ENCODE measurements at regions not wholly inside any gene's neighbourhood (a gene's known extent, or its start where the extent isn't known, plus 50 kb on each side); places are given as distances from the start of the nearest gene placed in this dataset.

DNA sequence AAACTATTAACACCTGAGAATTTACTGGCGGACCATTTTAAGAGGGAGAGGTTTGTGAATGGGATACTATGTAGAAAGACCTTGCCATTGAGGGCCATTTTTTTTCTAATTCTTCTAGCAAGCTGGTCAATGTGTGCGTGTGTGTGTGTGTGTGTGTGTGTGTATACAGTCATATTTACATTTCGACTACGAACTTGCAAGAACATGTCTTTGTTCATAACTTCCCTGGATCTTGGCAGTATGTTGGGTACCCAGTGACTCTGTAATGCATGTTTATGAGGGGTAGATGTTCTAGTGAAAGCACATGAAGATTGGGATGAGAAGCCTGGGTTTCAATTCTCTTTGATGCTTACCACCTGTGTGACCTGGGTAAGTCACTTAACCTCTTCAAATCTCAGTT lies 133.6 kb downstream of the UBE2E3 start:
- Mint-ChIP-seq H3K27ac (no peak overlapping the region), H3K36me3 (ENCODE audit: low read depth) (no peaks in the 10 kb centered on the region), H3K4me1 (no peaks in the 10 kb centered on the region), H3K27me3 (no peaks in the 10 kb centered on the region), H3K9me3 (no peaks in the 10 kb centered on the region), H3K4me3 (no peak overlapping the region)
- DNase-seq (no peak), ATAC-seq (ENCODE audit: low read depth) (no peak)
- TF ChIP-seq, protein P1, sequence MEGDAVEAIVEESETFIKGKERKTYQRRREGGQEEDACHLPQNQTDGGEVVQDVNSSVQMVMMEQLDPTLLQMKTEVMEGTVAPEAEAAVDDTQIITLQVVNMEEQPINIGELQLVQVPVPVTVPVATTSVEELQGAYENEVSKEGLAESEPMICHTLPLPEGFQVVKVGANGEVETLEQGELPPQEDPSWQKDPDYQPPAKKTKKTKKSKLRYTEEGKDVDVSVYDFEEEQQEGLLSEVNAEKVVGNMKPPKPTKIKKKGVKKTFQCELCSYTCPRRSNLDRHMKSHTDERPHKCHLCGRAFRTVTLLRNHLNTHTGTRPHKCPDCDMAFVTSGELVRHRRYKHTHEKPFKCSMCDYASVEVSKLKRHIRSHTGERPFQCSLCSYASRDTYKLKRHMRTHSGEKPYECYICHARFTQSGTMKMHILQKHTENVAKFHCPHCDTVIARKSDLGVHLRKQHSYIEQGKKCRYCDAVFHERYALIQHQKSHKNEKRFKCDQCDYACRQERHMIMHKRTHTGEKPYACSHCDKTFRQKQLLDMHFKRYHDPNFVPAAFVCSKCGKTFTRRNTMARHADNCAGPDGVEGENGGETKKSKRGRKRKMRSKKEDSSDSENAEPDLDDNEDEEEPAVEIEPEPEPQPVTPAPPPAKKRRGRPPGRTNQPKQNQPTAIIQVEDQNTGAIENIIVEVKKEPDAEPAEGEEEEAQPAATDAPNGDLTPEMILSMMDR (IDR thresholded peaks at IDR 0.05), result no peak
- ChIA-PET POLR2A (no interaction called here), CTCF (no interaction called here)
- intact Hi-C loops (cut with micrococcal nuclease), result no loop called here

DNA sequence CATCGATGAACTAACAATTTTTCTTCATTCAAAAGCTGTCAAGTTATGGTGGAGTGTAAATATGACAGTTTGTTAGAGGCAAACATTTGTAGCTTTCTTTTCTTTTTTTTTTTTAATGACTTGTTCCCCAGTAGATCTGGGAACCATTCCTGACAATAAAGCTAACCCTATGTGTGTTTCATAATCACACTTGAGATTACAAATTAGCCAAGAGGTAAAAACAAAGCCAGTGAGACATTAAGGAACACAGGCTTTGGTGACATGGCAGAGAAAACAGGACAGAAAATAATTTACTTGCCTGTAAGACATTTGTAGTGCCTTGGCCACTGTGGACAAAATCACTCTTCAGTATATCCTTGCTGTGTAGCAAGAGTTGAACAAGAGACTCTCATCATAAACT lies 135.9 kb downstream of the UBE2E3 start:
- TF ChIP-seq, protein P1 (IDR thresholded peaks at IDR 0.05), result no peak
- no peak for ATAC-seq (ENCODE audit: low read depth)
- H3K9me3 Mint-ChIP-seq, result no peaks in the 10 kb centered on the region
- no peaks in the 10 kb centered on the region for H3K4me1 Mint-ChIP-seq
- ChIA-PET POLR2A (no interaction called here), CTCF (no interaction called here)
- no peak overlapping the region for H3K27ac Mint-ChIP-seq
- no peak overlapping the region for H3K4me3 Mint-ChIP-seq
- intact Hi-C loops (cut with micrococcal nuclease), result no loop called here
- H3K36me3 Mint-ChIP-seq (ENCODE audit: low read depth), result no peaks in the 10 kb centered on the region
- H3K27me3 Mint-ChIP-seq, result no peaks in the 10 kb centered on the region
- DNase-seq, result no peak

DNA sequence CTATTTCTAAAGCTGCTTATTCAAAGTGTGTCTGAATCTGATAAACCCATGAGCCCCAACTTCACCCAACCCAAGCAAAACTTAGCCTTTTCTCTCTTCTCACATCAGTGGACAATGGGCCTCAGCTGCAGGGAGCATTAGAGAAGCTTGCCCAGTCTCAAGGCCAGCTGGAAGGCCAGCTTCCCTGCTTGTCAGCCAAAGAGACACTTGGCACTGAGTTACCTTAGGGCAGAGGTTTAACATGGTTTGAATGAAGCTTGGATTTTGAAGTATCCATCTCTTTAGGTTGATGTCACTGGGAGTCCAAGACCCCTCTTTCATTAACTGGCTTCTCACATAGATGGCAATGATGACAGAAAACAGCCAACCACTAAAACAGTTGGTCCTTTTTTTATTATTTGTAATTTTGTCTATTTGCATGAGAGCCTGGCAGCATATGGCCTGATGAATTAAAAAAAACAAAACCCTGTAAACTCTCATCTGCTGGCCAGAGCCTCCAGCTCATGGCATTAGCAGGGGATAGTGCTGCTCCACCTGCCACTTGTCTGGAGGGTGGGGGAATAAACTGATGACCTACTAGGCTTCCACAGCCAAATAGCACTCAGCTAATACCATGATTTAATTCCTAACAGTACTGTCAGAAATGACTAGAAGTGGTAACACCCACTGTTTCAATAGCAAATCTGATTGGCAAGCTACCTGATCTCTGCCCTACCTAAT lies 137.0 kb downstream of the UBE2E3 start:
- DNase-seq (no peak), ATAC-seq (ENCODE audit: low read depth) (no peak)
- intact Hi-C loops (cut with micrococcal nuclease), result no loop called here
- Mint-ChIP-seq H3K4me1 (no peaks in the 10 kb centered on the region), H3K4me3 (no peak overlapping the region), H3K9me3 (no peaks in the 10 kb centered on the region), H3K36me3 (ENCODE audit: low read depth) (no peaks in the 10 kb centered on the region), H3K27ac (no peak overlapping the region), H3K27me3 (no peaks in the 10 kb centered on the region)
- TF ChIP-seq, protein P1 (IDR thresholded peaks at IDR 0.05), result no peak
- POLR2A ChIA-PET, result no interaction called here
- CTCF ChIA-PET, result no interaction called here

DNA sequence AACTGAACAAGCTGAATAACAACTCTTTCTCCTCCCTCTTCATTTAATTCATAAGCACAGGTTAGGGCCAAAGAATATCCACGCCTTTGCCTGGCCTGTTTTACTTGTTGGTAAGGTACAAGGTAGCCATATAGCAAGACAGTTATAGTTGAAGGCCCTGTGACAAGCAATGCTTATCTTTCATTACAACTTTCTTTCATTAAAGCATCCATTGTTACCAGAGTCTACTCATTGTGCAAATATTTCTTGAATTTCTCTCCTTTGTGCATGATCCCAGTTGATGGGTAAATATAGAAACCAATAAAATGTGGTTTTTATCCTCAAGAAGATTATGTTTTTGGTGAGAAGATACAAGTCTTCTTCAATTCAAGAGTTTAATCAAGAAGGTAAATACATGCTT lies 140.2 kb downstream of the UBE2E3 start:
- CTCF ChIA-PET, result no interaction called here
- DNase-seq (no peak), ATAC-seq (ENCODE audit: low read depth) (no peak)
- no peak overlapping the region for H3K27ac Mint-ChIP-seq
- H3K27me3 Mint-ChIP-seq, result no peaks in the 10 kb centered on the region
- POLR2A ChIA-PET, result no interaction called here
- H3K9me3 Mint-ChIP-seq, result no peaks in the 10 kb centered on the region
- H3K36me3 Mint-ChIP-seq (ENCODE audit: low read depth), result no peaks in the 10 kb centered on the region
- peaks cover 8% of the 10 kb centered on the region for H3K4me1 Mint-ChIP-seq
- H3K4me3 Mint-ChIP-seq, result no peak overlapping the region
- TF ChIP-seq, protein P1 (IDR thresholded peaks at IDR 0.05), result no peak
- intact Hi-C loops (cut with micrococcal nuclease), result loop anchor here (5.0 kb wide), 1 partner anchor 57 kb away; no protein-coding TSS in a partner anchor

DNA sequence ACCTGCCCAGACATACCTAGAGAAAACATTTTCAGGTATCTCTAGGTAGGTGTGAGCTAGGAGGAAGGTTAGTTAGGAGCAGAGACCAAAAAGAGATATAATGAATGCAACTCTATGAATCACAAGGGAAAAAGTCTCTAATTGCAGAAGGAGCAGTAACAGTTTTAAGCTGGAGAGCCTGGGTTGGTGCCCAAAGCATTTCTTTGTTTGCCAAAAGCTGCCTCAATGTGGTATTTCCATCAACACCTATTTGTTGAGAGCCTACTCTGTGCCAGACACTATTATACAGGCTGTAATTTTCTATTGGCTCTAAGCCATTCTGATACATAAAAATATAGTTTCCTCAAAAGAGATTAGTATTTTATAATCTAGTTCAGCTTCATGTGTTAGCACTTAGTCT lies 141.6 kb downstream of the UBE2E3 start:
- intact Hi-C loops (cut with micrococcal nuclease), result loop anchor here (5.0 kb wide), 1 partner anchor 55 kb away; no protein-coding TSS in a partner anchor
- ChIA-PET POLR2A (interaction anchor here (0.6 kb wide), 1 partner anchor 126 kb away, joined by 3 read pairs; no protein-coding TSS in a partner anchor), CTCF (no interaction called here)
- TF ChIP-seq, protein P1 (IDR thresholded peaks at IDR 0.05), result no peak
- H3K27ac Mint-ChIP-seq, result no peak overlapping the region
- no peak for DNase-seq
- no peak for ATAC-seq (ENCODE audit: low read depth)
- no peaks in the 10 kb centered on the region for H3K9me3 Mint-ChIP-seq
- no peaks in the 10 kb centered on the region for H3K36me3 Mint-ChIP-seq (ENCODE audit: low read depth)
- H3K27me3 Mint-ChIP-seq, result no peaks in the 10 kb centered on the region
- H3K4me3 Mint-ChIP-seq, result no peak overlapping the region
- H3K4me1 Mint-ChIP-seq, result peaks cover 8% of the 10 kb centered on the region
